PC-3 (cell line): ENCODE measurements at regions not wholly inside any gene's neighbourhood (a gene's known extent, or its start where the extent isn't known, plus 50 kb on each side); places are given as distances from the start of the nearest gene placed in this dataset.

Experiments used
- EZH2phosphoT487 ChIP-seq: fragments of 300-600 bp; sonication (generic); IDR thresholded peaks from 2 replicates; pipeline ENCODE4 v1.6.1; 2018; ENCODE audit warnings: mild to moderate bottlenecking, antibody characterized with exemption, low read length, borderline replicate concordance
- TF ChIP-seq, protein P1 (sequence below): fragments of 300-600 bp; sonication (generic); conservative IDR thresholded peaks from 2 replicates; pipeline ENCODE4 v1.5.1; 2017; ENCODE audit warnings: antibody characterized with exemption, low read depth, mild to moderate bottlenecking, low read length

DNA sequence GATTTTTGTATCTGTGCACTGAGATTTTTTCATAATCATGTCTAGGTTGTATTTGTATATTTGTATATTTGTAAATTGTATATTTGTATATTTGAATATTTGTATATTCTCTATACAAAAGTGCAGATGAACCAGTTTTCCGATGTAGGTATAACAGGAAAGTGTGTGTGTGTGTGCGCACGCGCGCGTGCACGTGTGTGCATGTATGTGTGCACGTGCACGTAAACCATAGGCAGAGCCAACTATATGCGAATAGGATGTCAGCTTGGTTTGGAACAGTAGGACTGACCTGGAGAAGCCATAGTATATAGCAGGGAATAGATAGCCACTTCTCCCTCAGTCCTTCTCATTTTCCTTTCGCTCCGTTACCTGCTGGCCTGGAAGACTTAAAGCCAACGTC is 565.8 kb downstream of the XIRP2 start:
- TF ChIP-seq, protein P1, sequence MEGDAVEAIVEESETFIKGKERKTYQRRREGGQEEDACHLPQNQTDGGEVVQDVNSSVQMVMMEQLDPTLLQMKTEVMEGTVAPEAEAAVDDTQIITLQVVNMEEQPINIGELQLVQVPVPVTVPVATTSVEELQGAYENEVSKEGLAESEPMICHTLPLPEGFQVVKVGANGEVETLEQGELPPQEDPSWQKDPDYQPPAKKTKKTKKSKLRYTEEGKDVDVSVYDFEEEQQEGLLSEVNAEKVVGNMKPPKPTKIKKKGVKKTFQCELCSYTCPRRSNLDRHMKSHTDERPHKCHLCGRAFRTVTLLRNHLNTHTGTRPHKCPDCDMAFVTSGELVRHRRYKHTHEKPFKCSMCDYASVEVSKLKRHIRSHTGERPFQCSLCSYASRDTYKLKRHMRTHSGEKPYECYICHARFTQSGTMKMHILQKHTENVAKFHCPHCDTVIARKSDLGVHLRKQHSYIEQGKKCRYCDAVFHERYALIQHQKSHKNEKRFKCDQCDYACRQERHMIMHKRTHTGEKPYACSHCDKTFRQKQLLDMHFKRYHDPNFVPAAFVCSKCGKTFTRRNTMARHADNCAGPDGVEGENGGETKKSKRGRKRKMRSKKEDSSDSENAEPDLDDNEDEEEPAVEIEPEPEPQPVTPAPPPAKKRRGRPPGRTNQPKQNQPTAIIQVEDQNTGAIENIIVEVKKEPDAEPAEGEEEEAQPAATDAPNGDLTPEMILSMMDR: no peak
- TF ChIP-seq EZH2phosphoT487: no peak
